HL-60 (cell line): ENCODE measurements at regions not wholly inside any gene's neighbourhood (a gene's known extent, or its start where the extent isn't known, plus 50 kb on each side); places are given as distances from the start of the nearest gene placed in this dataset.

ENCODE experiments used
- CTCF ChIP-seq: IDR thresholded peaks from one replicate; pipeline ENCODE4 v1.5.1; 2011; ENCODE audit warnings: low read length, control low read depth, inconsistent platforms; ENCODE audit not compliant: insufficient read depth
- POLR2AphosphoS5 ChIP-seq: IDR thresholded peaks from 2 replicates; pipeline ENCODE4 v1.6.1; 2012; ENCODE audit warnings: low read depth
- REST ChIP-seq: IDR thresholded peaks from 2 replicates; pipeline ENCODE4 v1.6.1; 2012; ENCODE audit warnings: low read depth; ENCODE audit not compliant: insufficient replicate concordance
- SPI1 ChIP-seq: IDR thresholded peaks from 2 replicates; pipeline ENCODE4 v1.6.1; 2012; ENCODE audit warnings: low read depth, mild to moderate bottlenecking, borderline replicate concordance

DNA sequence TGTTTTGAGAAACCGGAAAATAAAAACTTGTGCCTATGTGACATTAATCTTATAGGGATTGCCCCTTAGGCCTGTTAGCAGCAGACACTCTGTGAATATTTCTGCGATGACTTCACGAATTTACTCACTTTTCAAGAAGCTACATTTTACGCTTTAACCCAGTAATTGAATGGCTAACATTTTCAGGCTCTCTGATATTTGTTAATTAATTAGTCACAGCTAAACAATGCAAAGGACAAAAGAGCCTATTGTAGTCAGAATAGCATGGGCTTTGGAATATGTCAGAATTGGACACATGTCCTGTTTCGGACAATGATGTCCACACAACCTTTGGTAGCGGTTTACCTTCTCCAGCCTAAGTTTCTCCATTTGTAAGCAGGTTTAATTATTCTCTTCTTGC is 506.6 kb downstream of the EFNB2 start:
- no peak for TF ChIP-seq REST
- no peak for TF ChIP-seq CTCF
- no peak for TF ChIP-seq SPI1
- no peak for TF ChIP-seq POLR2AphosphoS5
